Ishikawa (cell line): ENCODE measurements at regions not wholly inside any gene's neighbourhood (a gene's known extent, or its start where the extent isn't known, plus 50 kb on each side); places are given as distances from the start of the nearest gene placed in this dataset.

Experiments
- CEBPB ChIP-seq: IDR thresholded peaks from 2 replicates; pipeline ENCODE4 v1.6.1; 2012
- CREB1 ChIP-seq: IDR thresholded peaks from 2 replicates; pipeline ENCODE4 v1.6.1; 2012; ENCODE audit warnings: low read depth
- EGR1 ChIP-seq: IDR thresholded peaks from 2 replicates; pipeline ENCODE4 v1.6.1; 2012
- EP300 ChIP-seq: IDR thresholded peaks from 2 replicates; pipeline ENCODE4 v1.6.1; 2012; ENCODE audit warnings: borderline replicate concordance
- FOXM1 ChIP-seq: IDR thresholded peaks from 2 replicates; pipeline ENCODE4 v1.6.1; 2012; ENCODE audit warnings: low read depth, borderline replicate concordance
- MAX ChIP-seq: IDR thresholded peaks from 2 replicates; pipeline ENCODE4 v1.6.1; 2012
- NFIC ChIP-seq: IDR thresholded peaks from 2 replicates; pipeline ENCODE4 v1.6.1; 2012
- RAD21 ChIP-seq: IDR thresholded peaks from 2 replicates; pipeline ENCODE4 v1.6.1; 2012; ENCODE audit warnings: low read depth
- REST ChIP-seq: IDR thresholded peaks from 2 replicates; pipeline ENCODE4 v1.6.1; 2012; ENCODE audit warnings: low read depth, mild to moderate bottlenecking
- TAF1 ChIP-seq: IDR thresholded peaks from 2 replicates; pipeline ENCODE4 v1.6.1; 2012; ENCODE audit warnings: low read depth, mild to moderate bottlenecking
- TCF12 ChIP-seq: IDR thresholded peaks from 2 replicates; pipeline ENCODE4 v1.6.1; 2012; ENCODE audit warnings: low read depth
- TEAD4 ChIP-seq: IDR thresholded peaks from 2 replicates; pipeline ENCODE4 v1.6.1; 2012
- USF1 ChIP-seq: IDR thresholded peaks from 2 replicates; pipeline ENCODE4 v1.6.1; 2012
- YY1 ChIP-seq: IDR thresholded peaks from 2 replicates; pipeline ENCODE4 v1.6.1; 2012; ENCODE audit warnings: low read depth
- ZBTB7A ChIP-seq: IDR thresholded peaks from 2 replicates; pipeline ENCODE4 v1.6.1; 2012; ENCODE audit warnings: low read depth

- TF ChIP-seq CREB1 (no peak), YY1 (no peak), EP300 (no peak), ZBTB7A (no peak), TCF12 (no peak), REST (no peak), NFIC (no peak), CEBPB (no peak), TEAD4 (no peak), MAX (no peak), FOXM1 (no peak), RAD21 (no peak)
These were observed 209.6 kb downstream of the TFAP2B start for GRCh38 chr6:51028276-51028675.

GRCh38 chr6:51029561-51029960 lies 210.9 kb downstream of the TFAP2B start:
- TF ChIP-seq REST: no peak
- TF ChIP-seq NFIC: no peak
- no peak for TF ChIP-seq TCF12
- TF ChIP-seq CEBPB: no peak
- no peak for TF ChIP-seq USF1
- no peak for TF ChIP-seq ZBTB7A
- no peak for TF ChIP-seq FOXM1
- TF ChIP-seq RAD21: no peak
- TF ChIP-seq TAF1: no peak
- TF ChIP-seq EP300: no peak
- no peak for TF ChIP-seq CREB1

- TF ChIP-seq CREB1 (no peak), RAD21 (no peak), REST (no peak), MAX (no peak), FOXM1 (no peak), EP300 (no peak), ZBTB7A (no peak)
These were observed 226.9 kb downstream of the TFAP2B start for GRCh38 chr6:51045548-51045947.

GRCh38 chr6:51049288-51049982 lies 230.8 kb downstream of the TFAP2B start:
- no peak for TF ChIP-seq EP300
- TF ChIP-seq CEBPB: no peak
- TF ChIP-seq USF1: no peak
- no peak for TF ChIP-seq ZBTB7A
- TF ChIP-seq MAX: no peak
- TF ChIP-seq YY1: no peak
- no peak for TF ChIP-seq TEAD4
- TF ChIP-seq EGR1: no peak
- no peak for TF ChIP-seq FOXM1
